Sigmoid colon (tissue), 4 donors: ENCODE measurements at regions not wholly inside any gene's neighbourhood (a gene's known extent, or its start where the extent isn't known, plus 50 kb on each side); places are given as distances from the start of the nearest gene placed in this dataset.

Experiments
- CTCF ChIP-seq, 4 experiments: fragments of 450-650 bp in 3 of 4; fragments of 200-600 bp in 1 of 4; IDR thresholded peaks; one replicate each; pipeline ENCODE4 v1.5.1; 2016 to 2019; ENCODE audit warnings: antibody characterized with exemption in 4 of 4, mild to moderate bottlenecking in 3 of 4, moderate library complexity in 2 of 4
- POLR2AphosphoS5 ChIP-seq, 4 donors: sonication (generic); formaldehyde crosslinking; IDR thresholded peaks; one replicate each; pipeline ENCODE4 v1.6.1; 2017; ENCODE audit warnings: antibody characterized with exemption in 4 of 4

- TF ChIP-seq CTCF (IDR thresholded peaks at IDR 0.05) (no peak), POLR2AphosphoS5 (IDR thresholded peaks at IDR 0.05) (no peak)
Measured at GRCh38 chr11:90795746-90796145, 572.9 kb upstream of the CHORDC1 start.
